A673 (cell line): ENCODE measurements at regions not wholly inside any gene's neighbourhood (a gene's known extent, or its start where the extent isn't known, plus 50 kb on each side); places are given as distances from the start of the nearest gene placed in this dataset.

Experiments used
- BruUV-seq: library from RNA; stranded (reverse); fragments of 400-500 nt; replicated peaks from 2 replicates; lab custom pipeline; 2021; lab: Mats Ljungman, UMichigan
- CTCF ChIA-PET: fragments of 300-600 bp; sonication (Branson Sonifier 250); formaldehyde crosslinking; loops from one replicate; lab custom pipeline; 2022; ENCODE audit warnings: antibody characterized with exemption; lab: Charles Lee
- POLR2A ChIA-PET: fragments of 300-600 bp; sonication (Branson Sonifier 250); formaldehyde crosslinking; loops from one replicate; lab custom pipeline; 2022; ENCODE audit warnings: antibody characterized with exemption; ENCODE audit not compliant: low non-redundant PET; lab: Charles Lee
- DNase-seq: peaks from one replicate; pipeline ENCODE4 v3.0.0-alpha.2; 2015; ENCODE audit warnings: low spot score
- H3K27ac ChIP-seq: fragments of 200-600 bp; sonication (generic); 2 replicates; pipeline ENCODE4 v1.5.1; 2016; ENCODE audit warnings: mixed run types, low read depth, mild to moderate bottlenecking, mixed read lengths, antibody characterized with exemption, low read length; ENCODE audit not compliant: poor library complexity, severe bottlenecking
- H3K27me3 ChIP-seq: fragments of 200-600 bp; sonication (generic); replicated peaks from 2 replicates; pipeline ENCODE4 v1.6.1; 2017; ENCODE audit warnings: mixed run types, low read depth, mild to moderate bottlenecking, mixed read lengths, antibody characterized with exemption, low read length; ENCODE audit not compliant: insufficient read depth, poor library complexity
- H3K36me3 ChIP-seq: fragments of 200-600 bp; sonication (generic); 2 replicates; pipeline ENCODE4 v1.6.1; 2016; ENCODE audit warnings: mixed run types, mild to moderate bottlenecking, mixed read lengths, antibody characterized with exemption, low read length; ENCODE audit not compliant: insufficient read depth, poor library complexity, severe bottlenecking
- H3K4me1 ChIP-seq: fragments of 200-600 bp; sonication (generic); 2 replicates; pipeline ENCODE4 v1.6.1; 2017; ENCODE audit warnings: mixed run types, mild to moderate bottlenecking, mixed read lengths, antibody characterized with exemption, low read length; ENCODE audit not compliant: insufficient read depth, poor library complexity, severe bottlenecking
- H3K4me3 ChIP-seq: fragments of 200-600 bp; sonication (generic); 2 replicates; pipeline ENCODE4 v1.5.1; 2016; ENCODE audit warnings: low read depth, mixed run types, mild to moderate bottlenecking, mixed read lengths, low read length; ENCODE audit not compliant: poor library complexity, severe bottlenecking
- H3K9me3 ChIP-seq: fragments of 200-600 bp; sonication (generic); 2 replicates; pipeline ENCODE4 v1.6.1; 2016; ENCODE audit warnings: mixed run types, low read depth, mild to moderate bottlenecking, mixed read lengths, antibody characterized with exemption, low read length; ENCODE audit not compliant: poor library complexity, severe bottlenecking
- EZH2 ChIP-seq: fragments of 200-600 bp; sonication (generic); IDR thresholded peaks from 2 replicates; pipeline ENCODE4 v1.6.1; 2017; ENCODE audit warnings: borderline replicate concordance, low read depth, mild to moderate bottlenecking, mixed read lengths, antibody characterized with exemption, low read length; ENCODE audit not compliant: poor library complexity, severe bottlenecking
- intact Hi-C: fragments of 100-400 bp; cut with micrococcal nuclease; formaldehyde crosslinking; loops from one replicate; pipeline ENCODE4 v1.10.0; 2022; ENCODE audit not compliant: unreplicated experiment
- TF ChIP-seq, protein P1 (sequence below): fragments of 300-800, 200-600 bp; sonication (generic); conservative IDR thresholded peaks from 2 replicates; pipeline ENCODE4 v1.5.1; 2017; ENCODE audit warnings: low read depth, mild to moderate bottlenecking, antibody characterized with exemption, low read length, moderate library complexity, mixed read lengths

DNA sequence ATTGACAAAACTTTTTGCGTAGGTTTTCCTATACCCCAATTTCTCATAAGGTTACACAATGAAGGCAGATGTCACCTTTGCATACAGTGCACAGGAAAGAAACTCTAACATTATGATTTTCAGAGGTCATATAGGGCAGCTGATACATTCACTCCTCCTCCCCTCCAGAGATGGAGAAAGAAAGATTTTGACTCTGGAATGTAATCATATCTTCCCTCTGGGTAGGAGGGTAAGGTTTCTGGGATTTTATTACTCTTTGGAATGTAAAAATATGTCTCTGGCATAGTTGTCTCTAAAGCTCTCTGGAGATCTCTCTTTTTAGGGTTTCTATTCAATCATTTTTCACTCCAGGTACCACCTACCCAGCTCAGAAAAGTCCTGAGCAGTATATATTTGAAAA is 398.3 kb downstream of the GPD2 start:
- no peaks in the 10 kb centered on the region for H3K9me3 ChIP-seq
- POLR2A ChIA-PET, result no interaction called here
- intact Hi-C loops, result no loop called here
- H3K4me1 ChIP-seq, result no peaks in the 10 kb centered on the region
- TF ChIP-seq EZH2, result no peak
- TF ChIP-seq, protein P1, sequence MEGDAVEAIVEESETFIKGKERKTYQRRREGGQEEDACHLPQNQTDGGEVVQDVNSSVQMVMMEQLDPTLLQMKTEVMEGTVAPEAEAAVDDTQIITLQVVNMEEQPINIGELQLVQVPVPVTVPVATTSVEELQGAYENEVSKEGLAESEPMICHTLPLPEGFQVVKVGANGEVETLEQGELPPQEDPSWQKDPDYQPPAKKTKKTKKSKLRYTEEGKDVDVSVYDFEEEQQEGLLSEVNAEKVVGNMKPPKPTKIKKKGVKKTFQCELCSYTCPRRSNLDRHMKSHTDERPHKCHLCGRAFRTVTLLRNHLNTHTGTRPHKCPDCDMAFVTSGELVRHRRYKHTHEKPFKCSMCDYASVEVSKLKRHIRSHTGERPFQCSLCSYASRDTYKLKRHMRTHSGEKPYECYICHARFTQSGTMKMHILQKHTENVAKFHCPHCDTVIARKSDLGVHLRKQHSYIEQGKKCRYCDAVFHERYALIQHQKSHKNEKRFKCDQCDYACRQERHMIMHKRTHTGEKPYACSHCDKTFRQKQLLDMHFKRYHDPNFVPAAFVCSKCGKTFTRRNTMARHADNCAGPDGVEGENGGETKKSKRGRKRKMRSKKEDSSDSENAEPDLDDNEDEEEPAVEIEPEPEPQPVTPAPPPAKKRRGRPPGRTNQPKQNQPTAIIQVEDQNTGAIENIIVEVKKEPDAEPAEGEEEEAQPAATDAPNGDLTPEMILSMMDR, result no peak
- peaks cover 15% of the 10 kb centered on the region for H3K27me3 ChIP-seq
- H3K36me3 ChIP-seq, result no peaks in the 10 kb centered on the region
- no peak overlapping the region for H3K27ac ChIP-seq
- DNase-seq, result no peak
- H3K4me3 ChIP-seq, result no peak overlapping the region
- BruUV-seq, result no TSS peak
- CTCF ChIA-PET, result no interaction called here

DNA sequence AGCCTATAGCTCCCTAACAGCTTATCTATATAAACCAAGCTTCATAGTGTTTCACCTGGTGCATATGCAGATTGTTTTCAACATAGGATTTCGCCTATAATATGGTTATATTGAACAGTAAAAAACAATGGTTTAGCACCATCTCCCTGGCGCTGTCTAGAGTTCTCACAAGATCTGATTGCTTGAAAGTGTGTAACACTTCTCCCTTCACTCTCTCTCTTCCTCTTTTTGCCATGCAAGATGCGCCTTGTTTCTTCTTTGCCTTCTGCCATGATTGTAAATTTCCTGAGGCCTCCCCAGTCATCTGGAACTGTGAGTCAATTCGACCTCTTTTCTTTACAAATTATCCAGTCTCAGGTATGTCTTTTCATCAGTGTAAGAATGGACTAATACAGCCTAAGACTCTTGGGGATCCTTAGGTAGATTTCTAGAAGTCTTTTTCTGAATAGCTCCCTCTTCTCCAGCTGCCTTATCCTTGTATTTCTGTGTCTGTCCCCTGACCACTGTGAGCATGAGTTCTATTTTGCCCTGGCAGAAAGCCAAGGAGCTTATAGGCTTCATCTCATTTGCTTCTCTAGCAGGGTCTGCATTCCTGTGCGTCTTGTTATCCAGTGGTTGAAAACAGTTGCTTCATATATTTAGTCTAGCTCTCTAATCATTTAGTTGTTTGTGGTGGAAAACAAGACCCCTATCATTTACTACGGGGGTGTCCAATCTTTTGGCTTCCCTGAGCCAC is 401.6 kb downstream of the GPD2 start:
- no TSS peak for BruUV-seq
- ChIA-PET CTCF (no interaction called here), POLR2A (no interaction called here)
- no peak overlapping the region for H3K27ac ChIP-seq
- peak; percentile 13 for DNase-seq
- H3K27me3 ChIP-seq, result peaks cover 6% of the 10 kb centered on the region
- no peaks in the 10 kb centered on the region for H3K9me3 ChIP-seq
- intact Hi-C loops, result no loop called here
- no peaks in the 10 kb centered on the region for H3K4me1 ChIP-seq
- no peak for TF ChIP-seq EZH2
- TF ChIP-seq, protein P1, result no peak
- H3K4me3 ChIP-seq, result no peak overlapping the region
- H3K36me3 ChIP-seq, result no peaks in the 10 kb centered on the region

DNA sequence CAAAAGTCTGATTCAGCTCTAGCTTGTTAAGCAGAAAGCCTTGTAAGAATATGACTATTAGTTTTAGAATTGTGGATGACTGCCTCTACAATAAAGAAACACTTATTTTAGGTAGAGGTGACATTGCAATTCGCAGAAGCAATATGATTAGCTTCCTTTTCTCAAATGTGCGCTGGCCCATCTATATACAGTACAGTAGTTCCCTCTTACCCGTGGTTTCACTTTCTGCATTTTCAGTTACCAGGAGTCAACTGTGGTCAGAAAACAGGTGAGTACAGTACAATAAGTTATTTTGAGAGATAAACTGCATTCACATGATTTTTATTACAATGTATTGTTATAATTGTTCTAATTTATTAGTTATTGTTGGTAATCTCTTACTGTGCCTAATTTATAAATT is 405.1 kb downstream of the GPD2 start:
- H3K36me3 ChIP-seq, result no peaks in the 10 kb centered on the region
- no peaks in the 10 kb centered on the region for H3K4me1 ChIP-seq
- intact Hi-C loops, result no loop called here
- H3K9me3 ChIP-seq, result no peaks in the 10 kb centered on the region
- ChIA-PET CTCF (no interaction called here), POLR2A (no interaction called here)
- peaks cover 6% of the 10 kb centered on the region for H3K27me3 ChIP-seq
- no TSS peak for BruUV-seq
- no peak overlapping the region for H3K27ac ChIP-seq
- no peak for DNase-seq
- H3K4me3 ChIP-seq, result no peak overlapping the region
- no peak for TF ChIP-seq EZH2
- TF ChIP-seq, protein P1, result no peak
